Dermis microvascular lymphatic vessel endothelial cell (primary cell): ENCODE measurements at regions not wholly inside any gene's neighbourhood (a gene's known extent, or its start where the extent isn't known, plus 50 kb on each side); places are given as distances from the start of the nearest gene placed in this dataset.

Experiments
- DNase-seq, 2 donors: peaks; one replicate each; pipeline versions ENCODE4 v3.0.0 to v3.0.0-alpha.2; 2010; ENCODE audit warnings: low read depth in 2 of 2

- DNase-seq, result no peak
Measured at GRCh38 chr7:25625306-25625992, 397.2 kb upstream of the NPVF start.

DNA sequence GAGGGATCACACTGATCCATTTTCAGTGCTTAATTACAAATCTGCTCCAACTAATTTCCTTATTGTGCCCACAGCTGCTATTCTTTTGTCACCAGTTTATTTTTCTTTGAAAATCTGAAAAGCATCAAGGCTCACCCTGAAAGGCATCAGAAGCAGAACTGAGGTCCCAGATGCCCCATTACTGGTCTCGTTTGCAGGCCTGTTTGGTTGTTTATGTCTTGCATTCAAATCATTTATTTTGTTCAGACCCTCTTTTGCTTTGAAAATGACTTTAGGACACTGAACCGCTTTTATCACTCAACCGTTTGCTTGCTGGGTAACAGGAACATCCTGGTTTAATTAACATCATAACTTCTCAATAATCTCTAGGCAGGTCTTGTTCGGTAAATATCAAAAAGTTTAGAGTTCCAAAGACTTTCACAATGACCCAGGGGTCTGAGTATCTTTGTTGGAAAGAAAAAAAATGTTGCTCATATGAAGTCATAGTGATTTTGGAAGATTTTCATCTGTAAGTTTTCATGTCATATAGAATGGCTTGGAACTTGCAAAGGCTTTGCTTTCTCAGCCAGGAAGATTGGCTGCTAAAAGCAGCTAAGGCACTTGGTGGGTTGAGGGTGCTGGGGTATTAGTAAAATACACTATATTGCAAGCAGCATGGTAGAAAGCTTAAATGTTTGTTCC lies 398.3 kb upstream of the NPVF start:
- no peak for DNase-seq

- DNase-seq, result no peak
Measured at GRCh38 chr7:25628446-25628845, 400.2 kb upstream of the NPVF start.

GRCh38 chr7:25632616-25633015 lies 404.3 kb upstream of the NPVF start:
- DNase-seq, result no peak

DNA sequence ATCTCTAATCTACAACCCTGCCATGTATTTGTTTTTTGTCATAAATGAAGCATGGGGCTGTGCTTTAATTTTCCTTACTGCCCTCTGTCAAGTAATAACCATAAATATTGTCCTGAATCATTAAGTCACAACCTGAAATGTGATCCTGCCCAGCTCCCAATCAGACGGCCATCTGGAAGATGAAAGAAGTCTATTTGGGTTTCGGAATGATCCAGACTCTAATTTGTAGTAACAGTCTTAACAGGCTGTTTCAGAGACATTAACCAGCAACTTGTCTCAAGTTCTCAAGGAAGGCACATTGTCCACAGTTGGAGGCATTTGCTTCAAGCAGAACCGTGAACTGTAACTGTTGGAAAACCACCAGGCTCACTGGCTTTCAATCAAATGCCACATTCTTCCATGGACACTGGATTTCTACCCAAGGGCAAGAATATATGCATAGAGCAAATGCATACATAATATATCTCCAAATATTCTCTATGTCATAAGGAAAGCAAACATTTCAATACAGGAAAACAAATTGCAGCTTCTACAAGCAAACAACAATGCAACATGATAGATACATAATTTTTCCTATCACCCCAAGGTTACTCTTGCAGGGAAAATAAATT lies 405.2 kb upstream of the NPVF start:
- no peak for DNase-seq

GRCh38 chr7:25636168-25636567 lies 407.9 kb upstream of the NPVF start:
- no peak for DNase-seq

- DNase-seq, result no peak
Measured at GRCh38 chr7:25636871-25637283, 408.6 kb upstream of the NPVF start.

DNA sequence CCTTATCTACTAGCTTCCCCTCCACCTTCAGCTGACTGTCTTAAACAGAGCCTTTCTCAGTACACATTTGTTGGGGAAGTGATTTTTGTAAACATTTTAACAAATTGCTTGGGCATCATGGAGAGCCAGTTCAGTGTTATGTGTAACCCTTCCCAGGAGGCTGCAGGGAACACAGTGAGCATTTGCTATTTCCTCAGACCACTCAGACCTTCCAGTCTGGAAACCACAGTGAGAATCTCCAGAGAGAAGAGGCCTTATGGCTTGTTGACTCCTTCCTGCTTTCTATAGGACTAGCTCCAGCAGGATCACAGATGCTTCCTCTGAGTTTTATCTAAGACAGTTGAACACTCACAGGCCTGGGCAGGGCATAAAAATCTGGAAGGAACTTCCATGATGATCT lies 409.8 kb upstream of the NPVF start:
- no peak for DNase-seq

- DNase-seq, result no peak
Measured at GRCh38 chr7:25638590-25639244, 410.4 kb upstream of the NPVF start.

DNA sequence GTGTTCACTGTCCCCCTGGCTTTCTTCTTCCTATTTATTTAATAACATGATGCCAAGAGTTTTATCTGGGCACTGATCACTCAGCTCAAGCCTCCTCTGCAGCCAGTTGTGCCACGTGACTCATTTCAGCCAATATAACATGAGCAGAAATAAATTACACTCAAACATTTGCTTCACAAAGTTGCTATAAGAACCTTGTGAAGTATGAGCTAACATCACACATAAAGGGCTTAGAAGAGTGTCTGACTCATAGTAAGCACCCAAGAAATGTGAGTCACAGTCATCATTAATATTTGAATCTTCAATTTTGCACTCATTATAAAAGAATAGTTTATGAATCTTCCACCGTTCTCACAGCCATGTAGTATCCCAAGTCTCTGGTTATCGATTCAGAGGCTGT lies 414.6 kb upstream of the NPVF start:
- DNase-seq, result no peak

DNA sequence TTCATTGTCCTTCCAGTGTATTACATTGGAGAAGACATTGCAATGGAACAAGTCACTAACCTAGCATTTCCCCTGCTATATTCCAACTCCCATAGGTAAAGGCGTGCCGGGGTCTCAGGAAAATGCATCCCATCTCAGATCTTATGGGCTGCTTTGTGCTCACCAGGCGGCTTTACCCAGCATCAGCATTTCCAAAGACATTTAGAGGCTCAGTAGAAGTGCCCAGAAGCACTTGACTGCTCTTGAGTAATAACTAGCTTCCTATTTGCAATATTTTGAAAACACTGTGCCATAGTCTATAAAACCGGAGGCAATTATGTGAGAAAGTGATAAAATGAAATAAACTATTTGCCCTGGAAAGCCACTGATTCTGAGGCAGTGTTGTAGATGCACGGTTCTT lies 415.0 kb upstream of the NPVF start:
- no peak for DNase-seq

GRCh38 chr7:25643770-25644394 lies 415.6 kb upstream of the NPVF start:
- DNase-seq, result no peak

DNA sequence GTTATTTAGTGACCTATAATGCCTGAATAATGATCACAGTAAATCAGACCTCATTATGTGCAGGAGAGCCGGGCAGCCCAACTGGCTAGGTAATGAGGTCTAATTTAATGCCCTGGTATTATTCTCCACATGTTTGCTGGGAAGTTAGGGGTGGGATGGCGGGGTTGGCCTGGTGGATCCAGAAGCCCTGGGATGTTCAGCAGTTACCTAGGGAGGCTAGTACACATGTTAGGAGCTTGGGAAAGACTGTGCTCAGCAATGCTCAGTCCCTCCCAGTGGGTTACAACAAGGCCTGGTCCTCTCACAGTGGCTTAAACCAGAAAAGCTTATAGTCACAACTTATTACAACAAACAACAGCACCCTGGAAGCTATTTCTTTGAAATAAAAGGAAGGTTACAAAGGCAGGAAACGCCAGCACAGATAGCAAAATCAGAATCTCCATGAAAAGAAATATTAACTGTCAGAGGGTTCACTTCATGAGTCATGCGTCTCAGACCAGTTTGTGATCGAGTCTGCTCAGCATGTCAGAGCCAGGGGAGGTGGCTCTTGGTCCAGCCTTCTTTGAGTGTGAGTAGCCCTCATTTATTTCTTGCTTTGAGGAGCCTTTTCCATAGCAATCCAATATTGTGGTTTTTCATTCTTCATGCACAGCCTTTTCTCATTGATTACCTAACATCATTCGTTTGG lies 418.6 kb upstream of the NPVF start:
- no peak for DNase-seq

- no peak for DNase-seq
Measured at GRCh38 chr7:25647872-25648271, 419.6 kb upstream of the NPVF start.

DNA sequence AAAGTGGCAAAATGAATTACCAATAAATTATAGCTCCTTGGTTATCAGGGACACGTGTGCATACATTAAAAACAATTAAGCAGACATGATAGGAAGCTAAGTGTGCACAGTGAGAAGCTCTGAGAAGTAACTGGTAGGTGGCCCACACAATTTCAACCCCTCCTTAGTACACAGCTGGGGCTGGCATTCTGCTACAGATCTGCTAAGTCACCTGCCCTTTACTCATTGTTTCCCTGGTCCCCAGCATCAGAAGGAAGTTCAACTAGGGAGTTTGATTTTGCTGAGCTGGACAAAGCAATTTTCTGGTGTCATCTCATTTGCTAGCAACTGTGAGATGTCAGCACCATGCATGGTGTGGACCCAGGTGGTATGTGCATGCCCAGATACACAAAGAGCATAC lies 424.1 kb upstream of the NPVF start:
- DNase-seq, result no peak

- DNase-seq, result no peak
Measured at GRCh38 chr7:25653384-25653783, 425.1 kb upstream of the NPVF start.

- no peak for DNase-seq
Measured at GRCh38 chr7:25656071-25656470, 427.8 kb upstream of the NPVF start.

GRCh38 chr7:25656581-25657026 lies 428.3 kb upstream of the NPVF start:
- peak; percentile 6 to 17 for DNase-seq

DNA sequence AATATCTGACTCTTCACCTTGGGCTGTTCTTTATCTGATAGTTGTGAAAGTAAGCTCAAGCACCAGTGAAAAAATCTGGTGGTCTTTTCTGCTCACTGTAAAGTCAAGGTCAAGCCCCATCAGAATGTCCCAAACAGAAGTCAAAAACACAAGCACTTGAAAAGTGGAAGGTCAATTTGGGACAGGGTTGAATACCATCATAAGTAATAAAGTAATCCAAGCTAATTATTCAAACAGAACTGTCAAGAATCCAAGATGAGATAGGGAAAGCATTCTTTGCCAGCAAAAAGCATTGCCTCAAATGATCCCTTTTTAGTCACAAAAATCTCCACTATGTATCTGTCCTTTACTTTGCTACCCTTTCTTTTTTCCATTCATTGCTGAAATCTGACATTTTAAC lies 430.1 kb upstream of the NPVF start:
- DNase-seq, result no peak

- DNase-seq, result no peak
Measured at GRCh38 chr7:25659841-25660240, 431.6 kb upstream of the NPVF start.
